Mammary epithelial cell (primary cell): ENCODE measurements at regions not wholly inside any gene's neighbourhood (a gene's known extent, or its start where the extent isn't known, plus 50 kb on each side); places are given as distances from the start of the nearest gene placed in this dataset.

ENCODE experiments used
- CTCF ChIP-seq, 2 donors: IDR thresholded peaks in 1 of 2; conservative IDR thresholded peaks in 1 of 2; 2 replicates each; pipeline ENCODE4 v1.5.1; 2011 to 2012; ENCODE audit warnings: inconsistent platforms in 2 of 2, low read length in 2 of 2, mild to moderate bottlenecking in 2 of 2, control low read depth in 1 of 2, low read depth in 1 of 2; ENCODE audit not compliant: insufficient read depth in 1 of 2; ENCODE audit errors: extremely low read depth in 1 of 2
- EZH2 ChIP-seq: IDR thresholded peaks from 2 replicates; pipeline ENCODE4 v1.6.1; 2012; ENCODE audit warnings: low read length, inconsistent platforms, borderline replicate concordance

GRCh38 chr2:239528883-239529282, 128.1 kb upstream of the HDAC4 start:
- no peak for TF ChIP-seq CTCF (conservative IDR thresholded peaks at IDR 0.05 in 1 of 2, IDR thresholded peaks at IDR 0.05 in 1 of 2; ENCODE audit: extremely low read depth in 1 of 2, insufficient read depth in 1 of 2, low read depth in 1 of 2, low read length in 2 of 2)
- TF ChIP-seq EZH2, result no peak
